ENCODE measurements at regions not wholly inside any gene's neighbourhood (a gene's known extent, or its start where the extent isn't known, plus 50 kb on each side); places are given as distances from the start of the nearest gene placed in this dataset.

DNA sequence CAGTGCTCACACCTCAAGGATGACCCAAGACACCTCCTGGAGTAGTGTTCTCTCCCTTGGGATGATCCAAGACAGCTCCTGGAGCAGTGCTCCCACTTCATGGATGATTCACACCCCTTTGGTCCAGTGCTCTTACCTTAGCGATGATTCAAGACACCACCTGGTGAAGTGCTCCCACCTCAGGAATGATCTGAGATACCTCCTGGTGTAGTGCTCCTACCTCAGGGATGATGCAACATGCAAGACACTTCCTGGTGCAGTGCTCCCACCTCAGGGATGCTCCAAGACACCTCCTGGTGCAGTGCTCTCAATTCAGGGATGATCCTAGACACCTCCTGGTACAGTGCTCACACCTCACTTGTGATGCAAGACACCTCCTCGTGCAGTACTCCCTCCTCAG is 123.1 kb downstream of the ASB1 start:
- Histone ChIP-seq H3K4me3 (no peak overlapping the region), H3K4me1 (ENCODE audit: control insufficient read depth in 5 of 5, insufficient read depth in 5 of 5, low read length in 5 of 5) (no peaks in the 10 kb centered on the region), H3K9me3 (ENCODE audit: control insufficient read depth in 4 of 4, insufficient read depth in 3 of 4, low read length in 3 of 4) (peaks cover 0 to 3% (median 2%) of the 10 kb centered on the region in 4 donors), H3K27me3 (ENCODE audit: control insufficient read depth in 3 of 3, insufficient read depth in 3 of 3, low read length in 2 of 3) (no peaks in the 10 kb centered on the region), H3K27ac (ENCODE audit: low read depth in 1 of 2, low read length in 1 of 2) (no peak overlapping the region), H3K9ac (ENCODE audit: insufficient read depth in 1 of 2, low read length in 2 of 2) (no peak overlapping the region), H3K36me3 (ENCODE audit: control insufficient read depth in 4 of 4, insufficient read depth in 4 of 4, low read length in 4 of 4) (no peaks in the 10 kb centered on the region)
- ATAC-seq (ENCODE audit: insufficient read depth, low FRiP score), result no peak
- 89 to 96% methylated on average over 2 of the region's 2 CpGs for WGBS, 2 donors
- TF ChIP-seq, protein P1, sequence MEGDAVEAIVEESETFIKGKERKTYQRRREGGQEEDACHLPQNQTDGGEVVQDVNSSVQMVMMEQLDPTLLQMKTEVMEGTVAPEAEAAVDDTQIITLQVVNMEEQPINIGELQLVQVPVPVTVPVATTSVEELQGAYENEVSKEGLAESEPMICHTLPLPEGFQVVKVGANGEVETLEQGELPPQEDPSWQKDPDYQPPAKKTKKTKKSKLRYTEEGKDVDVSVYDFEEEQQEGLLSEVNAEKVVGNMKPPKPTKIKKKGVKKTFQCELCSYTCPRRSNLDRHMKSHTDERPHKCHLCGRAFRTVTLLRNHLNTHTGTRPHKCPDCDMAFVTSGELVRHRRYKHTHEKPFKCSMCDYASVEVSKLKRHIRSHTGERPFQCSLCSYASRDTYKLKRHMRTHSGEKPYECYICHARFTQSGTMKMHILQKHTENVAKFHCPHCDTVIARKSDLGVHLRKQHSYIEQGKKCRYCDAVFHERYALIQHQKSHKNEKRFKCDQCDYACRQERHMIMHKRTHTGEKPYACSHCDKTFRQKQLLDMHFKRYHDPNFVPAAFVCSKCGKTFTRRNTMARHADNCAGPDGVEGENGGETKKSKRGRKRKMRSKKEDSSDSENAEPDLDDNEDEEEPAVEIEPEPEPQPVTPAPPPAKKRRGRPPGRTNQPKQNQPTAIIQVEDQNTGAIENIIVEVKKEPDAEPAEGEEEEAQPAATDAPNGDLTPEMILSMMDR (IDR thresholded peaks at IDR 0.05; ENCODE audit: control extremely low read depth, extremely low read depth), result no peak
- no peak for DNase-seq

DNA sequence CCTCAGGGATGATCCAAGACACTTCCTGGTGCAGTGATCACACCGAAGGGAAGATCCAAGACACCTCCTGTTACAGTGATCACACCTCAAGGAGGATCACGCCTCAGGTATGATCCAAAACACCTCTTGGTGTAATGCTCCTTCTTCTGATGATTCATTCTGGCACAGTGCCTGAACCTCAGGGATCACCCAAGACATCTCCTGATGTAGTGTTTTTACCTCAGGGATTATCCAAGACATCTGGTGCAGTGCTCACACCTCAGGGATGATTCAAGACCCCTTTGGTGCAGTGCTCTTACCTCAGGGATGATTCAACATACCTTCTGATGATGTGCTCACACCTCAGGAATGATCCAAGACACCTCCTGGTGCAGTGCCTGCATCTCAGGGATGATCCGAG is 124.4 kb downstream of the ASB1 start:
- Histone ChIP-seq H3K4me3 (no peak overlapping the region), H3K9me3 (ENCODE audit: control insufficient read depth in 4 of 4, insufficient read depth in 3 of 4, low read length in 3 of 4) (peaks cover 0 to 3% (median 2%) of the 10 kb centered on the region in 4 donors), H3K4me1 (ENCODE audit: control insufficient read depth in 5 of 5, insufficient read depth in 5 of 5, low read length in 5 of 5) (no peaks in the 10 kb centered on the region), H3K27ac (ENCODE audit: low read depth in 1 of 2, low read length in 1 of 2) (no peak overlapping the region), H3K9ac (ENCODE audit: insufficient read depth in 1 of 2, low read length in 2 of 2) (no peak overlapping the region), H3K36me3 (ENCODE audit: control insufficient read depth in 4 of 4, insufficient read depth in 4 of 4, low read length in 4 of 4) (no peaks in the 10 kb centered on the region), H3K27me3 (ENCODE audit: control insufficient read depth in 3 of 3, insufficient read depth in 3 of 3, low read length in 2 of 3) (peaks cover 0 to 4% (median 2%) of the 10 kb centered on the region in 3 donors)
- TF ChIP-seq, protein P1 (IDR thresholded peaks at IDR 0.05; ENCODE audit: control extremely low read depth, extremely low read depth), result no peak
- no peak for DNase-seq
- peak; percentile 38 for ATAC-seq (ENCODE audit: insufficient read depth, low FRiP score)
- 92 to 93% methylated on average over 3 of the region's 3 CpGs for WGBS, 2 donors

DNA sequence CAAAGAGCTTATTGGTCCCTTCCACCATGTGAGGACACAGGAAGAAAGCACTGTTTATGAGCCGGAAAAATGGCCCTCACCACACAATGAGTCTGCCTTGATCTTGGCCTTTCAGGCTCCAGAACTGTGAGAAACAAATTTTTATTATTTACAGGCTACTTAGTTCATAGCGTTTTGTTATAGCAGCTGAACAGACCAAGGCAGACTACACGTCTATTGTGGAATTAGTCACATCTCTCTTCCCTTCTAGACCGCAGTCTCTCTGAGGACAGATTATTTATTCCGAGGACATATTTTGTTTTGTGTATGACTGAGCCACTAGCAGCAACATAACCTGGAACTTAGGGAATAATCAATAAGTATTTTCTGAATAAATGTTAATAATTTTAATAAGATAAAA is 125.5 kb downstream of the ASB1 start:
- ATAC-seq (ENCODE audit: insufficient read depth, low FRiP score), result no peak
- WGBS, 2 donors, result 92 to 97% methylated on average over 5 of the region's 5 CpGs
- peaks cover 0 to 4% (median 2%) of the 10 kb centered on the region in 3 donors for H3K27me3 ChIP-seq (ENCODE audit: control insufficient read depth in 3 of 3, insufficient read depth in 3 of 3, low read length in 2 of 3)
- TF ChIP-seq, protein P1 (IDR thresholded peaks at IDR 0.05; ENCODE audit: control extremely low read depth, extremely low read depth), result no peak
- no peaks in the 10 kb centered on the region for H3K4me1 ChIP-seq (ENCODE audit: control insufficient read depth in 5 of 5, insufficient read depth in 5 of 5, low read length in 5 of 5)
- no peak overlapping the region for H3K27ac ChIP-seq (ENCODE audit: low read depth in 1 of 2, low read length in 1 of 2)
- no peaks in the 10 kb centered on the region for H3K36me3 ChIP-seq (ENCODE audit: control insufficient read depth in 4 of 4, insufficient read depth in 4 of 4, low read length in 4 of 4)
- no peak overlapping the region for H3K9ac ChIP-seq (ENCODE audit: insufficient read depth in 1 of 2, low read length in 2 of 2)
- no peak overlapping the region for H3K4me3 ChIP-seq
- DNase-seq, result no peak
- H3K9me3 ChIP-seq (ENCODE audit: control insufficient read depth in 4 of 4, insufficient read depth in 3 of 4, low read length in 3 of 4), result peaks cover 0 to 3% (median 2%) of the 10 kb centered on the region in 4 donors

DNA sequence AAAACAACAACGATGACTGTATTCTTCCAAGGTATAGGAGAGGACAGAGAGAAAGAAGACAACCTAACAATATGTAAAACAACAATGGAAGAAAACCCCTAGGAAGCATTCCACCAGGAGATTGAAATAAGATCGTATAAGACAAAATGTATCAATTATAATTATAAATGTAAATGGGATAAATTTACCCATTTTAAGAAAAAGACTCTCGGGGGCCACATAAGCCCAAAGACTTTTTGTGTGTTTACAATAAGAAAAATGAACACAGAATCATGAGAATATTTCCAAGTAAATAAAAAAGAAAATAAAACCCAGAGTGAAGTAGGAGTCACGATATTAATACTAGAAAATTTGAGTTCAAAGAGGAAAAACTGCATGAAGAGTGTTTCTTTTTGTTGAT is 126.4 kb downstream of the ASB1 start:
- H3K36me3 ChIP-seq (ENCODE audit: control insufficient read depth in 4 of 4, insufficient read depth in 4 of 4, low read length in 4 of 4), result no peaks in the 10 kb centered on the region
- TF ChIP-seq, protein P1 (IDR thresholded peaks at IDR 0.05; ENCODE audit: control extremely low read depth, extremely low read depth), result no peak
- DNase-seq, result no peak
- no peak overlapping the region for H3K9ac ChIP-seq (ENCODE audit: insufficient read depth in 1 of 2, low read length in 2 of 2)
- H3K4me3 ChIP-seq, result no peak overlapping the region
- ATAC-seq (ENCODE audit: insufficient read depth, low FRiP score), result no peak
- H3K9me3 ChIP-seq (ENCODE audit: control insufficient read depth in 4 of 4, insufficient read depth in 3 of 4, low read length in 3 of 4), result peaks cover 0 to 3% (median 2%) of the 10 kb centered on the region in 4 donors
- no peak overlapping the region for H3K27ac ChIP-seq (ENCODE audit: low read depth in 1 of 2, low read length in 1 of 2)
- H3K27me3 ChIP-seq (ENCODE audit: control insufficient read depth in 3 of 3, insufficient read depth in 3 of 3, low read length in 2 of 3), result peaks cover 0 to 4% (median 2%) of the 10 kb centered on the region in 3 donors
- H3K4me1 ChIP-seq (ENCODE audit: control insufficient read depth in 5 of 5, insufficient read depth in 5 of 5, low read length in 5 of 5), result peaks cover 0 to 2% (median 0%) of the 10 kb centered on the region in 5 donors
- 91 to 97% methylated on average over 4 of the region's 4 CpGs for WGBS, 2 donors
